ENCODE measurements at regions not wholly inside any gene's neighbourhood (a gene's known extent, or its start where the extent isn't known, plus 50 kb on each side); places are given as distances from the start of the nearest gene placed in this dataset.
"Not testable (repeated sequence)": the region's sequence is repeated elsewhere in the genome, so short reads cannot be mapped to it uniquely, and the experiment has no call there.

DNA sequence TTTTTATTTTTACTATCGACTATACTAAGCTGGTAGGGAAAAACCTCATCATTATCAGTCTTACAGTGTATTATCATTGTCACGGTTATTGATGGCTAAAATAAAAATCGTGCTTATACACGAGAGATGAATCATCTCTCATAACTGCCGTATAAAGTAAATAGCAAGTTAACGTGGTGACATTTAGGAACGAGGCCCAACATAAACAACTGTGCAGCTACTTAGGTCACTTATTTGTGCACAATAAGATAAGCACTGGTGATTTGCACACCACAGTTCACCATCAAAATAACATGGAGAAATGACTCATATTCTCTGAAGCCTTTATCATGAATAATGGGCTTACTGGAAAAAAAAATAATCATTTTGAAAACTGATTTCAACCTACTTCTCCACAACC, 482.0 kb upstream of the TENM3 start:
- DNase-seq: no peak

DNA sequence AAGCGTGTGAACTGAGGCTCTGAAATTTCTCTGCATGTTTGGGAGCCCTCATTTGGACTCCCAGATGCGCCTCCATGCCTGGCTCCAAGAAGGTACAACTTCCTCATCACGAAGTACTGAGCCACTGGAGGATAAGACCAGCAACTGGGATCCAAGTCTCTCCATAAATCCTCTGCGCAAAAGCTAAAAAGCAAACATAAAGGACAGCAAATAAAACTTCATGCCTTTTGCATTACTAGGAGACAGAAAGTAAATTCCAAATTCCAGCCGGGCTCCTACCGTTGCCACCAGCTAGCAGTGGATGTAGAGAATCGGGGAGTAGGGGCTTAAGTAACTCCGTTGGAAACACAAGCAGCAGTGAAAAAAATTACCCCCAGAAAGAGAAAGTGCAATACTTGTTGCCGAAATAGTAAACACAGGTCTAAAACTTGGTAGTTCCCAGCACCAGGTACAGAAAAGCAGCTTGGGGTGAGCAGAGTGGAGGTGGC, 477.1 kb upstream of the TENM3 start:
- DNase-seq: no peak

GRCh38 chr4:181770971-181771370, 472.2 kb upstream of the TENM3 start:
- DNase-seq: no peak

GRCh38 chr4:181775298-181775697, 467.9 kb upstream of the TENM3 start:
- no peak for DNase-seq

DNA sequence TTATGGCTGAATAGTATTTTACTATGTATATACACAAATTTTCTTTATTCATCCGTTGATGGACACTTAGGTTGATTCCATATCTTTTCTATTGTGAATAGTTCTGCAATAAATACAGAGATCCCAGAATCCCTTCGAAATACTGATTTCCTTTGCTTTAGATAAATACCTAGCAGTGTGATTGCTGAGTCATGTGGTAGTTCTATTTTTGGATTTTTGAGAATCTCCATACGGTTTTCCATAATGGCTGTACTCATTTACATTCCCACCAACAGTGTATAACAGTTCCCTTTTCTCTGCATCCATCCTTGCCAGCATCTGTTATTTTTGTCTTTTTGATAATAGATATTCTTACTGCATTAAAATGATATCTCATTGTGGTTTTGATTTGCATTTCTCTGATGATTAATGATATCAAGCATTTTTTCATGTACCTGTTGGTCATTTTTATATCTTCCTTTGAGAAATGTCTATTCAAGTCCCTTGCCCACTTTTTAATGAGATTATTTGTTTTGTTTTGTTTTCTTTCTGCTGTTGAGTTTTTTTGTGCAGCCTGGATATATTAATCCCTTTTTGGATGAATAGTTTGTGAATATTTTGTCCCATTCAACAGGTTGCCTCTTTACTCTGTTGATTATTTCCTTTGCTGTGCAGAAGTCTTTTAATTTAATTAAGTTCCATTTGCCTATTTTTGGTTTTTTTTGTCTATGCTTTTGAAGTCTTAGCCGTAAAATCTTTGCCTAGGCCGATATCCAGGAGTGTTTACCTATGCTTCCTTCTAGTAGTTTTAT, 466.7 kb upstream of the TENM3 start:
- no peak for DNase-seq

DNA sequence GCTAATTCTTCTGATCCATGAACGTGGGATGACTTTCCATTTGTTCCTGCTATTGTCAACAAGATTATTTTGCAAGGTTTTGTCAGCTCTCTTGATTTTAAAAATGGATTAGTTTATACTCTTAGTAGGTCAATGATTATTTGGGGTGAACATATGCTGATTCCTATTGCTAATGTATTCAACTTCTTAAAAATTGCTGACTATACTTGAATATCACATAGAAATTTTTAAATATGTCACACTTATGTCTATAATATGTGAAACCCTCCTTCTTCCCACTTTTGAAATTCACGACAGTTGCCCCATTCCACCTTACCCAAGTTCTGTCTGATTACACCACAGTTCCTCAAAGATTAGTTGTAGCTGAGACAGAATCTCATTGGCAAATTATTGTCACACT, 465.7 kb upstream of the TENM3 start:
- DNase-seq: no peak

- DNase-seq: no peak
These were observed 458.3 kb upstream of the TENM3 start for GRCh38 chr4:181784881-181785280.

DNA sequence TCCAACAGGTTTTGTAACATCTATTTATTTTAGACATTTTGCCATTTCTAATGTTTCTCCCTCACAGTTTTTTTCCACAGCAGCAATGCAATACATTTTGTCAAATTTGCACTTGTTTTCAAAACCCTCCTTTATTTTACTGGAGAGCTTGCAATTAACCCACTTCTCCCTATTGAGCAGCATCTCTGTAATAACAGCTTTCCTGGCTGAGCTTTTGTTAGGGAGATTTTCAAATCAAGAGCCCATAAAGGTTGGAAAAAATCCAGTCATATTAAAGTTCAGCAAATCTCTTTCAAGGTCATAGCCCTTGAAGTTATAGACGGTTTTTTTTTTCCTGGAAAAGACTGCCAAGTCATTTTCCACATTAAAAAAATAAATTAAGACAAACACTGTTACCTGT, 450.6 kb upstream of the TENM3 start:
- no peak for DNase-seq

GRCh38 chr4:181793096-181793495, 450.1 kb upstream of the TENM3 start:
- DNase-seq: no peak

DNA sequence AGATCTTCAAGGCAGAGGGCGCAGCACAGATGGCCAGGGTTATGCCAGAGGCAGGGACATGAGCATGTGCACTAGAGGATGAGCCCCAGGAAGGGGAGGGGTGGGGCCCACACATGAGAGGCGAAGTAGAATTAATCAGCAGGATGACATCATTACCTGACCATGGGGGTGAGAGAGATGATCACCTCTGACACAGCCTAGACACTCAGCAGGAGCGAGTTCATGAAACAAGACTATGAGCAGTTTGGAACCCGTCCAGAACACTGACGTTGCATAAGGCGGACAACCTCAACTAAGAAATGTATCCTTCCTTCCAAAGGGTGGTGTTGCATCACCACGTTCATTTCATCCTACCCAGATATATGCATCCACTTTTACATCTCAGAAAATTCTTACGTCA, 446.7 kb upstream of the TENM3 start:
- no peak for DNase-seq

DNA sequence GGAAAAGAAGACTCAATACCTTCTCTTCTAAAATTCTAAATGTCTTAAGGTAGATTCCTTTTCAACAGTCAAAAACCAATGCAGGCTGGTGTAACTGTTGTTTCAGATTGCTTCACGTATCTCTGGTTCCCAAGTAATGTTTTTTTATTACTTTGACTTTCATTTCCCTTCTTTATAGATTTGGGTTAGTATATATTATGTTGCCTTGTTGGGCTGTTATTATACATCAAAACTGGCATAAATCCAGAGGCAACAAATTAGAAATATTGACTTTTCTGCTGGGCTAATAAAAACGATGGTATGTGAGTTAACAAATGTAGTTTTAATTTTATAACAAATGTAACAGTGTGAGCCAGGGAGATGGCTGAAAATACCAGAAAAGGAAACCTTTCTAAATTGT, 444.7 kb upstream of the TENM3 start:
- no peak for DNase-seq

DNA sequence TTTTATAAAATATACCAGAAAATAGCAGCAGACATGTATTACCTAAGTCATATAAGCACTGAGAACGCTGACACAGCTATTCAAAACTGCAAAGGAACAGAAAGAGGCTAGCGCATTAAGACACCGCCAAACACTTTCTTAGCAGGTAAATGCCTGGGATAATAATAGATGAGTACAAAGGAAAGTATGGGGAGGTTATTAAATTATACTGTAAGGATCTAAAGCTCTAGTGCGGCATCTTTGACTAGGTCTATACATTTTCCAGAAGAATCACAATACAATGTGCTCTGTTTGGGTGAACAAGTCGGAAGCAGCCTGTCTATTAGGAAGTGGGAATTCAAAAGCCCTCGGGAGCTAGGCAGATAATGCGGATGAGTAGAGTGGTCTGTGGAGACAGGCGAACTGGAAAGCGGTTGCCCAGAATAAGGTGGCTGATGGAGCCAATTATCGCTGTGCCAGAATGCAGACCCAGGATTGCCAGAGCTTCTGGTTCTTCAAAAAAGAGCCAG, 443.6 kb upstream of the TENM3 start:
- no peak for DNase-seq

GRCh38 chr4:181802207-181802606, 441.0 kb upstream of the TENM3 start:
- no peak for DNase-seq

- no peak for DNase-seq
These were observed 435.4 kb upstream of the TENM3 start for GRCh38 chr4:181807771-181808170.

DNA sequence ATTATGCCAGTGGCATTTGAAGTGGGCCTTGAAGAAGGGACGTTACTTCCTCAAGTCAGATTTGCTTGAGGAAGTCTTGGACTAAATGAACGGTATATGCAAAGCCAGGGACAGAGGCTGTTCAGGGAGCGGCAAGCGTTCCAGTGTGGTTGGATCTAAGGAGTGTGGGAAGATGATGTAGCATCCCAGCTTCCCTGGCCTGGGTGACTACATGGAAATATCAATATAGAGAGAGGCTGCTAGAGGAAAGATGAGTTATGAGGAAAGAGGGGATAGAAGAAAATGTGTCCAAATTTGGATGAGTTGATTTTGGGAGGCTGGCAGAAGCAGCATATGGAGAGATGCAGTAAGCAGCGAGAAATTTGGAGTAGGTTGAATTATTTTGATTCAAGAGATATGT, 432.5 kb upstream of the TENM3 start:
- no peak for DNase-seq

DNA sequence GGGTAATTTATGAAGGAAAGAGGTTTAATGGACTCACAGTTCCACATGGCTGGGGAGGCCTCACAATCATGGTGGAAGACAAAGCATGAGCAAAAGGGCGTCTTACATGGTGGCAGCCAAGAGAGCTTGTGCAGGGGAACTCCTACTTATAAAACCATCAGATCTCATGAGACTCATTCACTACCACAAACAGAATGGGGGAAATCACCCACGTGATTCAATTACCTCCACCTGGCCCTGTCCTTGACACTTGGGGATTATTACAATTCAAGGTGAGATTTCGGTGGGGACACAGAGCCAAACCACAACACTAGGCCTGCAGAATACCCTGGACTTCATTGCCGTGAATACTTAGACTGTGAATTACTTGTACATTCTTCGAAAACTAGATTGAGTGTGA, 431.7 kb upstream of the TENM3 start:
- not testable (repeated sequence) for DNase-seq

GRCh38 chr4:181819946-181820345, 423.3 kb upstream of the TENM3 start:
- no peak for DNase-seq

DNA sequence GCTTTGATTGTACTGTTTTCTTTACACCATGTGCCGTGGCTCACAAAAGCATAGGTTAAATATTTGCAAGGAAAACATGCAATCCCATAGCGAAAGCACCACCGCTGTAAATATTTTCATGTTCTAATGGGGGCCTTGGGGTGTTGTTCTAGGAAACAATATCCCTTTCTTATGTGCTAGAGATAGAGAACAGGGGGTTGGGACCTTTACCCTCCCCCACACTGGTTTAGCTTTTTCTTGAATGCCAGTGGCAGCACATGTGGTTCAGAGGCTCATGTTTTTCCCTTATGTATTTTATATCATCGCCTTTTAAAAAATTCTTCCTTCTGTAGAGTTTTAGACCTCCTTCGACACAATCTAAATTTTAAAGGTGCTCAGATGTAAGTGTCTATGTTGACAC, 422.6 kb upstream of the TENM3 start:
- DNase-seq: no peak

DNA sequence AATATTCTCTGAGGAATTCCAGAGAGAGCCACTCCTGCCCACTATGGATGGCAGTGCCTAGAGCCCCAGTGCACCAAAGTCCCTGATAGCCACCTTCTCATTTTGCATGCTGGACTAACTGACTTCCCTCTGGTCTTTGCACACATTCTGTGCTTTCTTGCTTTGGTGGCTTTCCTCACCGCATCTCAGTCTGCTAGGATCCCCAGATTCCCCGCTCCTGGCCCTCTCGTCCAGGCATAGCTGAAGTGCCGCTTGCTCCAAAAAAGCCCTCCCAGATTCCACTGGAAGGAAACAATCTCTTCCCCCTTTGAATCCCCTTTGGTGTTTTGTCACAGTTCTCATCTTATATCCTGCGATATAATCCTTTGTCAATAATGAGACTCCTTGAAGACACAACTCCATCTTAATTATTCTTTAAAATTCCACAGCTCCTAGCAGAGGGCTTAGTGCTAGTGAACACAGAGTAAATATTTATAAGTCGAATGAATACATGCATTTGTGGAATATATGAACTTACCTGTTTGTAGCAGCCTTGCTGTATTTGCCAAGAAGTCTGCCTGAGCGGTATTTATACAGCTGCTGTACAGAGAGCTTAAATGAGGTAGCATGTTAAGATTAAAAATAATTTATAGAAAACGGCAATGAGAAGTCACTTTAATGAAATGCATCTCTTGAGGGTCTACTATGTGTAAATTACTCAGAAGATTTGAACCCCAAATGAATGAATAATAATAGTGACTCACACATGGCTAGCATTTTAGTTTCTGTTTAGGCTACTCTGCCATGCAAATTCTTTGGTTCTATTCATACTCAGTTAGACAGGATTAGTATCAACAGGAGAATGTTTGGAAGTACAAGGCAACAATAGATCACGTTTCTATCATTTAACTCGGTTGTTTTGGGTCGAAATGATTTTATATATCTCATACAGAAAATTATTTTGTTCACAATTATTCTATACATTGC, 421.9 kb upstream of the TENM3 start:
- no peak for DNase-seq

DNA sequence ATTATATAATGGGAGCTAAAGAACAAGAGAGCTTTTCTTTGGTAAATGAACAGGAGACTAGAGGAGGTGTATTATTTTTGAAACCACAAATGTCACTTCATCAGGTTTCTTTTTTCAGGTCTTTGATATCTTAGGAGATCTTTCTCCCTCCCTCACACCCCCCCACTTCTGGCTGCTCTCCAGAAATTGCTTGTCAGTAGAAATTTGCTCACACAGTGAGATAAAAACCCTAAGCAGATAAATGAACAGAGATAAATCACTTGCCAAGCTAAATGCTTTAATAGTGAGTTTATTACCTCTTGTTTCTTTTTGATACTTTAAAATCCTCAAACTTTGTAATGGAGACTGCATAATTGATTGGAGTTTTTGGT, 421.2 kb upstream of the TENM3 start:
- DNase-seq: no peak

DNA sequence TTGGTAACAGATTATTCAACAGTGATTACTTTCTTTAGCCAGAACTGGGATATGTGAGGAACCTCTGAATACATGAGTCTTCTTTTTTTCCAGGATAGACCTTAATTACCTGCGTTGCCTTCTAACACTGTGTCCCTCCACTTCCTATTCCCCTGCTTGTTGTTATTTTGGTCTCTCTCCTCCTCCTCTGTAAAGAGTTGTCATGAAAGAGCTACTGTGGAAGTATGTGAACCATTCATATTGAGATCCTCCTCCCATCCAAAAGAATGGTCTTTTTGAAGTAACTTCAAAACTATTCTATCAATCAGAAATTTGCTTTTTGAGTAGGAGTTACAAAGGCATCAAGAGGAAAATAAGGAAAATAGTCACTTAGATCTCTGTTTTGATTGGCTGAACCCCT, 420.0 kb upstream of the TENM3 start:
- no peak for DNase-seq

DNA sequence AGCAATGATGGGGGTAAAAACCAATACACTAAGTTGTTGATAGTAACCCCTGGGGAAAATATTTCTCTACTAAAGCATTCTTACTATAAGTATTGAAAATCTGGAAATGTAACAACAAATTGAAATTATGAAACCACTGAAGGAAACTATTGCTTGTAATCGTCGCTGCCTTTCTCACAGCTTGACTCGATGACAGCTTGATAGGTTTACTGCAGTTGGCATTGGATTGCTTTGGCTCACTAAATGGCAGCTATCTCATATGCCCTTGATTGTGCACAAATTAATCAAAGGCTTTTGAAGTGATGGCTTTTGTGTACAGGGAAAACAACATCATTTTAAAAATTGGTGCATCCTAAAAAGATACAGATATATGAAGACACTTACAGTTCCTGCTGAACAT, 419.6 kb upstream of the TENM3 start:
- DNase-seq: no peak

GRCh38 chr4:181825564-181825963, 417.6 kb upstream of the TENM3 start:
- DNase-seq: no peak

DNA sequence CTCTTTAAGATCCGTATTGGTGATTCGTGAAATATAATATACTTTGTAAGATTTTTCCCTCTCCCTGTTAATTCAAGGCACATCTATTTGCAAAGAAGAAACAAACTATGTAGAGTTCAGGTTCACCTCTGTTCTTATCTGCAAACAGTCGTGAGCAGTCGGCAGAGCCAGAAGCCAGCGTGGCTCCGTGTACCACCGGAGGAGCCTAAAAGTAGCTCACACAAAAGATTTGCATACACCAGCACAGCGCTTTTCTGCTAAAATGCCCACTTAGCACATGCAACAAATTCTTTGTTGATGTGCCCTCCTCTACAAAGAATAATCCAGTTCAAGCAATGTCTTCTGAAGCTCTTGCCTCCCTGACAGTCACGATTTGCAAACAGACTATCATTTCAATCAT, 416.0 kb upstream of the TENM3 start:
- no peak for DNase-seq

All from amniotic stem cell (primary cell).